Erythroblast (primary cell): ENCODE measurements at regions not wholly inside any gene's neighbourhood (a gene's known extent, or its start where the extent isn't known, plus 50 kb on each side); places are given as distances from the start of the nearest gene placed in this dataset.

Experiments
- GATA1 ChIP-seq: IDR thresholded peaks from 2 replicates; pipeline ENCODE4 v1.6.1; 2011; ENCODE audit warnings: low read depth, mild to moderate bottlenecking, control low read depth, low read length, moderate library complexity
- POLR2A ChIP-seq: IDR thresholded peaks from 2 replicates; pipeline ENCODE4 v1.6.1; 2011; ENCODE audit warnings: mild to moderate bottlenecking, low read length

- no peak for TF ChIP-seq POLR2A
- no peak for TF ChIP-seq GATA1
These were observed 308.5 kb downstream of the REEP3 start for GRCh38 chr10:63829573-63830149.
